ENCODE measurements at regions not wholly inside any gene's neighbourhood (a gene's known extent, or its start where the extent isn't known, plus 50 kb on each side); places are given as distances from the start of the nearest gene placed in this dataset.
A peak's percentile ranks its signal among the peaks of the same experiment; 100 is the strongest.

DNA sequence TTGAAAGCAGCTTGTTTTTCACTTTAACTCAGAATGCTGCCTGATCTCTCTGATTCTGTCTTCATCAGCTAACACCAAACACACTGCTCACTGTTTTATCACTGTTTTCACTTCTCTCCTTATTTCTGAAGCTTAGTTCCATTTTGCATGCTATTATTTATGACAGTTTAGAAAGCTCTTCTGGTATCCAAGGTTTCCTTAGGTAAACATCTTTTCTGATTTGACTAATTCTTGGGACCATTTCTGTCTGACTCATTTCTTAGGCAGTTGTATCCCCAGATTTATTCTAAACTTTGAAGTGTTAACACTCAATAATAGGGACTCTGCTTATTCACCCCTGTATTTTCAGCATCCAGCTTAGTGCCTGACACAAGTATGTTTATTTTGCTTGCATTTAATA is 167.7 kb downstream of the BCHE start:
- Histone ChIP-seq H3K36me3 (ENCODE audit: control insufficient read depth in 2 of 2, insufficient read depth in 2 of 2, low read length in 1 of 2) (no peaks in the 10 kb centered on the region), H3K9me3 (replicated peaks; ENCODE audit: control insufficient read depth, insufficient read depth, low read length) (no peaks in the 10 kb centered on the region), H3K27ac (ENCODE audit: control insufficient read depth, insufficient read depth) (no peak overlapping the region), H3K79me2 (ENCODE audit: control insufficient read depth, insufficient read depth, low read length) (no peaks in the 10 kb centered on the region), H2AFZ (ENCODE audit: control insufficient read depth, low read depth, low read length) (no peak overlapping the region), H3K4me1 (ENCODE audit: control insufficient read depth, insufficient read depth, low read length) (no peaks in the 10 kb centered on the region; the same call in 1 of the 2 replicates), H4K20me1 (ENCODE audit: control insufficient read depth, insufficient read depth) (no peaks in the 10 kb centered on the region), H3K4me2 (ENCODE audit: control insufficient read depth, insufficient read depth) (no peak overlapping the region), H3K9ac (ENCODE audit: control insufficient read depth, insufficient read depth, low read length) (no peak overlapping the region), H3K4me3 (no peak overlapping the region), H3K27me3 (replicated peaks in 1 of 2; ENCODE audit: control insufficient read depth in 2 of 2, insufficient read depth in 2 of 2, low read length in 1 of 2) (no peaks in the 10 kb centered on the region)
- no peak for TF ChIP-seq CREB1 (IDR thresholded peaks at IDR 0.05; ENCODE audit: low read depth)
- TF ChIP-seq YY1 (IDR thresholded peaks at IDR 0.05; ENCODE audit: low read depth, low read length), result no peak
- no peak for TF ChIP-seq SUPT20H (IDR thresholded peaks at IDR 0.05; ENCODE audit: borderline replicate concordance, control insufficient read depth, low read depth, low read length)
- no peak for TF ChIP-seq FOS (IDR thresholded peaks at IDR 0.05; ENCODE audit: borderline replicate concordance, extremely low read depth, insufficient read length)
- TF ChIP-seq FOXM1 (IDR thresholded peaks at IDR 0.05; ENCODE audit: low read depth, low read length), result no peak
- TF ChIP-seq, protein P1, sequence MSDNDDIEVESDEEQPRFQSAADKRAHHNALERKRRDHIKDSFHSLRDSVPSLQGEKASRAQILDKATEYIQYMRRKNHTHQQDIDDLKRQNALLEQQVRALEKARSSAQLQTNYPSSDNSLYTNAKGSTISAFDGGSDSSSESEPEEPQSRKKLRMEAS (IDR thresholded peaks at IDR 0.05; ENCODE audit: low read depth, low read length), result no peak
- TF ChIP-seq NFXL1 (IDR thresholded peaks at IDR 0.05; ENCODE audit: borderline replicate concordance), result no peak
- TF ChIP-seq, protein P2, sequence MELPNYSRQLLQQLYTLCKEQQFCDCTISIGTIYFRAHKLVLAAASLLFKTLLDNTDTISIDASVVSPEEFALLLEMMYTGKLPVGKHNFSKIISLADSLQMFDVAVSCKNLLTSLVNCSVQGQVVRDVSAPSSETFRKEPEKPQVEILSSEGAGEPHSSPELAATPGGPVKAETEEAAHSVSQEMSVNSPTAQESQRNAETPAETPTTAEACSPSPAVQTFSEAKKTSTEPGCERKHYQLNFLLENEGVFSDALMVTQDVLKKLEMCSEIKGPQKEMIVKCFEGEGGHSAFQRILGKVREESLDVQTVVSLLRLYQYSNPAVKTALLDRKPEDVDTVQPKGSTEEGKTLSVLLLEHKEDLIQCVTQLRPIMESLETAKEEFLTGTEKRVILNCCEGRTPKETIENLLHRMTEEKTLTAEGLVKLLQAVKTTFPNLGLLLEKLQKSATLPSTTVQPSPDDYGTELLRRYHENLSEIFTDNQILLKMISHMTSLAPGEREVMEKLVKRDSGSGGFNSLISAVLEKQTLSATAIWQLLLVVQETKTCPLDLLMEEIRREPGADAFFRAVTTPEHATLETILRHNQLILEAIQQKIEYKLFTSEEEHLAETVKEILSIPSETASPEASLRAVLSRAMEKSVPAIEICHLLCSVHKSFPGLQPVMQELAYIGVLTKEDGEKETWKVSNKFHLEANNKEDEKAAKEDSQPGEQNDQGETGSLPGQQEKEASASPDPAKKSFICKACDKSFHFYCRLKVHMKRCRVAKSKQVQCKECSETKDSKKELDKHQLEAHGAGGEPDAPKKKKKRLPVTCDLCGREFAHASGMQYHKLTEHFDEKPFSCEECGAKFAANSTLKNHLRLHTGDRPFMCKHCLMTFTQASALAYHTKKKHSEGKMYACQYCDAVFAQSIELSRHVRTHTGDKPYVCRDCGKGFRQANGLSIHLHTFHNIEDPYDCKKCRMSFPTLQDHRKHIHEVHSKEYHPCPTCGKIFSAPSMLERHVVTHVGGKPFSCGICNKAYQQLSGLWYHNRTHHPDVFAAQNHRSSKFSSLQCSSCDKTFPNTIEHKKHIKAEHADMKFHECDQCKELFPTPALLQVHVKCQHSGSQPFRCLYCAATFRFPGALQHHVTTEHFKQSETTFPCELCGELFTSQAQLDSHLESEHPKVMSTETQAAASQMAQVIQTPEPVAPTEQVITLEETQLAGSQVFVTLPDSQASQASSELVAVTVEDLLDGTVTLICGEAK (IDR thresholded peaks at IDR 0.05; ENCODE audit: borderline replicate concordance), result no peak
- TF ChIP-seq DPF2 (IDR thresholded peaks at IDR 0.05), result 0 out of 2 replicates have a peak, but pooled peaks have one; percentile 18
- peak in 1 of 2 experiments; percentile 15; a peak in 1 of 4 replicates for TF ChIP-seq IKZF2 (IDR thresholded peaks at IDR 0.05)
- TF ChIP-seq, protein P3, sequence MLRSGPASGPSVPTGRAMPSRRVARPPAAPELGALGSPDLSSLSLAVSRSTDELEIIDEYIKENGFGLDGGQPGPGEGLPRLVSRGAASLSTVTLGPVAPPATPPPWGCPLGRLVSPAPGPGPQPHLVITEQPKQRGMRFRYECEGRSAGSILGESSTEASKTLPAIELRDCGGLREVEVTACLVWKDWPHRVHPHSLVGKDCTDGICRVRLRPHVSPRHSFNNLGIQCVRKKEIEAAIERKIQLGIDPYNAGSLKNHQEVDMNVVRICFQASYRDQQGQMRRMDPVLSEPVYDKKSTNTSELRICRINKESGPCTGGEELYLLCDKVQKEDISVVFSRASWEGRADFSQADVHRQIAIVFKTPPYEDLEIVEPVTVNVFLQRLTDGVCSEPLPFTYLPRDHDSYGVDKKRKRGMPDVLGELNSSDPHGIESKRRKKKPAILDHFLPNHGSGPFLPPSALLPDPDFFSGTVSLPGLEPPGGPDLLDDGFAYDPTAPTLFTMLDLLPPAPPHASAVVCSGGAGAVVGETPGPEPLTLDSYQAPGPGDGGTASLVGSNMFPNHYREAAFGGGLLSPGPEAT (IDR thresholded peaks at IDR 0.05; ENCODE audit: low read depth), result 0 out of 2 replicates have a peak, but pooled peaks have one; percentile 15
- no peak for TF ChIP-seq ZNF274 (IDR thresholded peaks at IDR 0.05; ENCODE audit: insufficient read depth, insufficient read length)
- TF ChIP-seq IKZF1 (conservative IDR thresholded peaks at IDR 0.05), result peak; percentile 28; the same call in 1 of the 2 replicates
- TF ChIP-seq RB1 (IDR thresholded peaks at IDR 0.05; ENCODE audit: borderline replicate concordance), result no peak
- no peak for TF ChIP-seq ZNF384 (IDR thresholded peaks at IDR 0.05; ENCODE audit: borderline replicate concordance, low read depth, low read length)
- no peak for TF ChIP-seq CEBPB (IDR thresholded peaks at IDR 0.05; ENCODE audit: borderline replicate concordance in 1 of 2, low read depth in 2 of 2, low read length in 2 of 2)
- TF ChIP-seq LARP7 (IDR thresholded peaks at IDR 0.05), result no peak
- in situ Hi-C loops (cut with MboI), result no loop called here
- POLR2A ChIA-PET, result interaction anchor here (1.1 kb wide), 1 partner anchor 9 kb away, joined by 3 read pairs; no protein-coding TSS in a partner anchor
- no TSS peak for BruUV-seq (replicated peaks)
- SMC1A ChIA-PET (ENCODE audit: uncharacterized antibody, unreplicated experiment), result interaction anchor here (0.6 to 3.2 kb wide), 11 partner anchors 9 to 328 kb away, joined by 3 to 30 read pairs (median 3); no protein-coding TSS in a partner anchor
- intact Hi-C loops (cut with micrococcal nuclease; ENCODE audit: unreplicated experiment), result no loop called here
- CTCF ChIA-PET, result interaction anchor here (3.2 kb wide), 1 partner anchor 14 kb away, joined by 17 read pairs; no protein-coding TSS in a partner anchor
- no peak for FAIRE-seq
- DNase-seq (ENCODE audit: low read depth, low spot score), result no peak
- ATAC-seq, result peak; percentile 78
- RAD21 ChIA-PET (ENCODE audit: unreplicated experiment), result interaction anchor here (0.7 to 2.6 kb wide), 6 partner anchors 15 to 136 kb away, joined by 3 to 18 read pairs (median 5); no protein-coding TSS in a partner anchor

Measured in GM12878 (cell line).